SK-N-DZ (cell line): ENCODE measurements at regions not wholly inside any gene's neighbourhood (a gene's known extent, or its start where the extent isn't known, plus 50 kb on each side); places are given as distances from the start of the nearest gene placed in this dataset.
A peak's percentile ranks its signal among the peaks of the same experiment; 100 is the strongest.
"Not testable (repeated sequence)": the region's sequence is repeated elsewhere in the genome, so short reads cannot be mapped to it uniquely, and the experiment has no call there.

ENCODE experiments used
- DNase-seq: peaks from one replicate; pipeline ENCODE4 v3.0.0-alpha.2; 2015; ENCODE audit warnings: low spot score

GRCh38 chr3:86561215-86561614 lies 429.7 kb downstream of the VGLL3 start:
- no peak for DNase-seq

- DNase-seq, result peak; percentile 89
These were observed 436.6 kb downstream of the VGLL3 start for GRCh38 chr3:86554383-86554782.

- DNase-seq, result no peak
These were observed 443.3 kb downstream of the VGLL3 start for GRCh38 chr3:86547692-86548091.

- DNase-seq, result no peak
These were observed 453.8 kb downstream of the VGLL3 start for GRCh38 chr3:86537171-86537570.

GRCh38 chr3:86519819-86520218 lies 471.1 kb downstream of the VGLL3 start:
- DNase-seq, result no peak

GRCh38 chr3:86481636-86482035 lies 509.3 kb downstream of the VGLL3 start:
- no peak for DNase-seq

GRCh38 chr3:86481031-86481430 lies 509.9 kb downstream of the VGLL3 start:
- no peak for DNase-seq

GRCh38 chr3:86464180-86464579 lies 526.8 kb downstream of the VGLL3 start:
- DNase-seq, result no peak

- no peak for DNase-seq
These were observed 539.2 kb downstream of the VGLL3 start for GRCh38 chr3:86451749-86452148.

GRCh38 chr3:86438544-86438943 lies 552.4 kb downstream of the VGLL3 start:
- no peak for DNase-seq

- peak; percentile 87 for DNase-seq
These were observed 563.6 kb downstream of the VGLL3 start for GRCh38 chr3:86427343-86427742.

GRCh38 chr3:86420990-86421739 lies 569.8 kb downstream of the VGLL3 start:
- no peak for DNase-seq

- DNase-seq, result peak; percentile 84
These were observed 572.1 kb downstream of the VGLL3 start for GRCh38 chr3:86418861-86419260.

GRCh38 chr3:86416334-86416733 lies 574.6 kb downstream of the VGLL3 start:
- no peak for DNase-seq

GRCh38 chr3:86413645-86414044 lies 577.3 kb downstream of the VGLL3 start:
- peak; percentile 17 for DNase-seq

- no peak for DNase-seq
These were observed 580.4 kb downstream of the VGLL3 start for GRCh38 chr3:86410587-86410986.

GRCh38 chr3:86389759-86390158 lies 601.2 kb downstream of the VGLL3 start:
- DNase-seq, result not testable (repeated sequence)

GRCh38 chr3:86388820-86389219 lies 602.1 kb downstream of the VGLL3 start:
- DNase-seq, result peak; percentile 16

- DNase-seq, result no peak
These were observed 608.4 kb downstream of the VGLL3 start for GRCh38 chr3:86382556-86382955.

GRCh38 chr3:86381247-86381646 lies 609.7 kb downstream of the VGLL3 start:
- DNase-seq, result no peak

- no peak for DNase-seq
These were observed 611.7 kb downstream of the VGLL3 start for GRCh38 chr3:86379280-86379679.

GRCh38 chr3:86378829-86379228 lies 612.1 kb downstream of the VGLL3 start:
- DNase-seq, result no peak

- not testable (repeated sequence) for DNase-seq
These were observed 655.4 kb downstream of the VGLL3 start for GRCh38 chr3:86335566-86335965.

GRCh38 chr3:86333636-86334035 lies 657.3 kb downstream of the VGLL3 start:
- no peak for DNase-seq
